GM18907 (cell line): ENCODE measurements at regions not wholly inside any gene's neighbourhood (a gene's known extent, or its start where the extent isn't known, plus 50 kb on each side); places are given as distances from the start of the nearest gene placed in this dataset.
"Not testable (repeated sequence)": the region's sequence is repeated elsewhere in the genome, so short reads cannot be mapped to it uniquely, and the experiment has no call there.

Experiments
- ATAC-seq: cut with Tn5 transposase; IDR thresholded peaks from one replicate; pipeline ENCODE4 v1.9.1; 2021; ENCODE audit warnings: mild to moderate bottlenecking, moderate library complexity; ENCODE audit not compliant: unreplicated experiment

- not testable (repeated sequence) for ATAC-seq
Measured at GRCh38 chr13:50256536-50257321, 241.5 kb downstream of the KCNRG start.

GRCh38 chr13:50257646-50258045, 242.4 kb downstream of the KCNRG start:
- no peak for ATAC-seq

GRCh38 chr13:50261130-50261901, 246.1 kb downstream of the KCNRG start:
- no peak for ATAC-seq

DNA sequence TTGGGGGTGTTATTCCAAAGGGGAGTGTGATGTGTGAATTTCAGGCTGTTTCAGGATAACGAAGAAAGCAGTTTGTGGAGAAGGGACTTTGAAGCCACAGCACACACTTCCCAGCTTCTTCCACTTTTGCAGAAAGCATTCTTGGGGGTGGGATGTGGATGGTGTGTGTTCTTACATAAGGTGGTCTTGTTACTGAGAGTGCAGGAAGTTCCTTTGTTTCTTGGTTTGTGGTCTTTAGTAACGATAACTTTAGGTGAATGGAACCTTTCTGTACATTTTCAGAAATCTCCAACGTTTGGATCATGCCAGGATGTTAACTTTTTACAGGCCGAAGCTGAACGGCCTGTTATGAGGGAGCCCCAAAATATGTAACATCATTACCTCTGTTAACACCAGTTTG, 251.8 kb downstream of the KCNRG start:
- ATAC-seq = no peak

DNA sequence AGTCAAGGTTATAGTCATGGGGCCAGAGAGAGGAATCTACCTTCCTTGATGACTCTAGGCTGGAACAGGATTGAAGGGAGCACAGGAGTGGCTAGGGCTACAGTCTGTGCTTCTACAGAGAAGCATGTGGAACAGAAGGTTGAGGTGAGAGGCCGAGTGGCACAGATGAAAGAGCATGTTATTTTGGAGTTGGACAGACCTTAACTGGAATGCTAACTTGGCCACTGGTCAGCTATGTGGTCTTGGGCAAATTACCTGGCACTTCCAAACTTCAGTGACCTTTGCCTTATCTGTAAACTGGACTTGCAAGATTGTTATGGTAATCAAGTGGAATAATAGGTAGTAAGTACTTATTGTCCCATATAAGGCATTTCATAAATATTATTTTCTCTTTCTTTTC, 252.7 kb downstream of the KCNRG start:
- ATAC-seq = no peak

DNA sequence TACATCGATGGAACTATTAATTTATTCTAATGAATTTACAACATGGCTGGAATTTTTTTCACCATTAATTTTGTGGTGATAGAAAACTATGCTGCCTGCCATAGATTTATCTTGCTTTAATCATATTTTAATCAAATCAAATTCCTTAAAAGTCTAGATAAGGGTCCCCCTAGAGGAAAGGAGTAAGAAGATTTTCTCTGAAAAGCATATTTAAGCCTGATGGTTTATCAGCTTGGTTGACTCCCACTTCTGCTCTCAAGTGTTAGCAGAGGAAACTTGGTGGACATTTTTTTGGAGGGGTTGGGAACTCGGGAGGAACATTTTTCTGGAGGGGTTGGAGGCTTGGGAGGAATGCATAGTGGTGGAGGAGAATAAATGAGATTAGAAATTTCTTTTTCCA, 253.3 kb downstream of the KCNRG start:
- no peak for ATAC-seq

DNA sequence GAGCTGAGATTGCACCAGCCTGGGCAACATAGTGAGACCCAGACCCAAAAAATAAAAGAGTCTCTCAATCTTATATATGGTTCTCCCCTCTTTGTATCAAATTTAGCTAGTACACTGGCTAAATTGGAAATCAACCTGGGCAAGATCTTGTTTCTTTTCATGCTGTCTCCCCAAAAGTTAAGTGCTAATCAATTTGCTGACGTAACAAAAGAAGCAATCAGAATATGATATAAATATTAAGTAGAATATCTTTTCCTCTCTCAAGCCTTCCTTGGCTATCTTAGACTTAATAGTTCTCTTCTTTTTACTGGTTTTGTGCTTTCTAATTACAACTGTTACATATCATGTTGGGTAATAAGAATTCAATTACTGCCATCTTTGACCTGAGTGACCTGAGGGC, 258.9 kb downstream of the KCNRG start:
- ATAC-seq = no peak

GRCh38 chr13:50275392-50276063, 260.3 kb downstream of the KCNRG start:
- no peak for ATAC-seq

DNA sequence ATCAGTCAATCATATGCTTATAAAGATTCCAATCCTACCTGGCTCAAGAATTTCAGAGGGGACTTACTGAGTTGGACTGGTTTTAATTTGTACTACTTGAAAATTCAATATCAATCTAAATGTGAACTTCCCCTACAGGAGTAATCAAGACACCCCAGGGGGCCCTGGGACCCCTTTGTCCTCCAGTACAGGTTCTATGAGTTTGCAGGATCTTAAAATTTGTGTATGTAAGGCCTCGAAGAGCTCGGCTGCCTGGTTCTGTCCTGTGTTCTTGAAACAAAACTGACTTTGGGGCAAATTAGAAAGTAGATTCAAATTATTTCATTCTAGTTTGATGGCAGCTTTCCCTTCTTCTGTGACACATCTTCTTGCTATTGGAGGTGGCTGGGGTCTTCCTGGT, 261.3 kb downstream of the KCNRG start:
- ATAC-seq = no peak

DNA sequence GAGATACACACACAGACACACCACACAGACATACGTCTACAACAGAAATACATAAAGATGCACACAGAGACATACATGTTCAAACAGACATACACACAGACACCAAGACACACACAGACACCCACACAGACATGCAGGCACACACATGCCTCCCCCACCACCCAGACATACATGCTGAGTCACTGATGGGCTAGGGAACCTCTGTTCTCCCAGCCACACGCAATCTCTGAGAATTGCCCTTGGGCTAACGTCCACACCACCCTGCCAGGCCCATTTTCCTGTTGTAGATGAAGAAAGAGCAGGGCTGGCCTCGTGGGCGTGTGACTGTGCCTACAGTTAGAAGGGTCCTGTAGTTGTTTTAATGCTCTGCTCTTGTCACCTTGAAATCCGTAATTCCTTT, 261.9 kb downstream of the KCNRG start:
- no peak for ATAC-seq

DNA sequence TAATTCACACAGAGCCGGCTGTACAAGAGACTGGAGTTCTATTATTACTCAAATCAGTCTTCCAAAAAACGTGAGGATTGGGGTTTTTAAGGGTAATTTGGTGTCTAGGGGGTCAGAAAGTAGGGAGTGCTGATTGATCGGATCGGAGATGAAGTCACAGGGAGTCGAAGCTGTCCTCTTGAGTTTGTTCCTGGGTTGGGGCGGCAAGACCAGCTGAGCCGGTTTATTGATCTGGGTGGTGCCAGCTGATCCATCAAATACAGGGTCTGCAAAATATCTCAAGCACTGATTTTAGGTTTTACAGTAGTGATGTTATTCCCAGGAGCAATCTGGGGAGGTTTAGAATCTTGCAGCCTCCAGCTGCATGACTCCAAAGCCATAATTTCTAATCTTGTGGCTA, 262.7 kb downstream of the KCNRG start:
- ATAC-seq = no peak

- ATAC-seq = no peak
Measured at GRCh38 chr13:50280441-50280937, 265.2 kb downstream of the KCNRG start.

DNA sequence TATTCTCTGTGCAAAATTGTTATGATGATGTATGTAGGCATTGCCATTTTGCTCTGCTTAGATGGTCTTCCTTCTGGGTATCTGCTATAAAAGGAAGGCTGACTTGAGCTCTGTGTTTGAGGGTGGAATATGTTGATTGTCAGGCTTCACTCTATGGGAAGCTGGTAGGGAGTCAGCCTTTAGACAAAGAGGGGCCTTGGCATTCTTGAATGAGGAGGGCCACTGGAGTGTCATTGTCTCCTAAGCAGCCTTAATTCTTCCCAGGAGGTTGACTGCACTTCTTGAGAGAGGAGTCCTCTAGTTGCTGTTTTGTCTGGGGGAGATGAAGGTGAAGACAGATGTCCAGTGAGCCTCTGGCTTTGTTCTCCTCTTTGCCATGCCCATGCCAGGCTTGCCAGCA, 266.8 kb downstream of the KCNRG start:
- ATAC-seq = no peak

GRCh38 chr13:50283017-50283416, 267.8 kb downstream of the KCNRG start:
- no peak for ATAC-seq

GRCh38 chr13:50284540-50284939, 269.3 kb downstream of the KCNRG start:
- peak; percentile 66 for ATAC-seq

- no peak for ATAC-seq
Measured at GRCh38 chr13:50285283-50285682, 270.0 kb downstream of the KCNRG start.

- no peak for ATAC-seq
Measured at GRCh38 chr13:50286324-50286723, 271.1 kb downstream of the KCNRG start.

DNA sequence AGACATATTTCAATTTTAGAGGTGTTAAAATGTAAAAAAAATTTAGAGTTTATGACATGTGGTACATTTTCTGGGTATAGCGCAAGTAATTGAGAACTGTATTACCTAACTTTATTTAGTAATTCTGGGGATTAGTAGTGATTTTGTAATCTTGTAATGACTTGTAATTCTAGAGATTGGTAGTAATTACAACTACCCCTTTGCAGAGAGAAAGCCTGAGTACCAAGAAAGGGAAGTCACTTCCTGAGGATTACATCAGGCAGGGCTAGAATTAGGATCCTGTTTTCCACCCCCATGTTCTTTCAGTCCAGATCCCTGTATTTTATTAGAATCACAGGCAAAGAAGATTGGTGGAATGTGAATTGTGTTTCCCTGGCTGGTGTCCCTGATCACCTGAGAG, 274.9 kb downstream of the KCNRG start:
- ATAC-seq = no peak

GRCh38 chr13:50291611-50292010, 276.4 kb downstream of the KCNRG start:
- no peak for ATAC-seq

DNA sequence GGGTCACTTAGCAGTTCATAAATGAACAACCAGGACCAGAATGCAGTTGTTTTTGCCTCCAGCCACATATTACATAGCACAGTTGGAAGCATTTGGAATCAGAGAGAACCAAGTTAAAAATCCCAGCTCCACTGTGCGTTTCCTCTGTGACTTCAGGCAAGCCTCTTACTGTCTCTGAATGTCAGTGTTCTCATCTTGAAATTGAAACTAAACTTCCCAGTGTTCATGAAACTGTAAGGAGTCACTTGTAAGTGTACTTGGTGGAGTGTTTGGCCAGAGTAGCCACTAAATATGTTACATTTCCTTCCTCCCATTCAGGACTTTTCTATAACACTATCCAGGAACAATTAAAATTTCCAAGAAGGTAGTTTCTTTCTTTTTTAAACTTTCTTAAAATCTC, 276.8 kb downstream of the KCNRG start:
- no peak for ATAC-seq

GRCh38 chr13:50294425-50294824, 279.2 kb downstream of the KCNRG start:
- ATAC-seq = not testable (repeated sequence)
